ENCODE measurements at regions not wholly inside any gene's neighbourhood (a gene's known extent, or its start where the extent isn't known, plus 50 kb on each side); places are given as distances from the start of the nearest gene placed in this dataset.

DNA sequence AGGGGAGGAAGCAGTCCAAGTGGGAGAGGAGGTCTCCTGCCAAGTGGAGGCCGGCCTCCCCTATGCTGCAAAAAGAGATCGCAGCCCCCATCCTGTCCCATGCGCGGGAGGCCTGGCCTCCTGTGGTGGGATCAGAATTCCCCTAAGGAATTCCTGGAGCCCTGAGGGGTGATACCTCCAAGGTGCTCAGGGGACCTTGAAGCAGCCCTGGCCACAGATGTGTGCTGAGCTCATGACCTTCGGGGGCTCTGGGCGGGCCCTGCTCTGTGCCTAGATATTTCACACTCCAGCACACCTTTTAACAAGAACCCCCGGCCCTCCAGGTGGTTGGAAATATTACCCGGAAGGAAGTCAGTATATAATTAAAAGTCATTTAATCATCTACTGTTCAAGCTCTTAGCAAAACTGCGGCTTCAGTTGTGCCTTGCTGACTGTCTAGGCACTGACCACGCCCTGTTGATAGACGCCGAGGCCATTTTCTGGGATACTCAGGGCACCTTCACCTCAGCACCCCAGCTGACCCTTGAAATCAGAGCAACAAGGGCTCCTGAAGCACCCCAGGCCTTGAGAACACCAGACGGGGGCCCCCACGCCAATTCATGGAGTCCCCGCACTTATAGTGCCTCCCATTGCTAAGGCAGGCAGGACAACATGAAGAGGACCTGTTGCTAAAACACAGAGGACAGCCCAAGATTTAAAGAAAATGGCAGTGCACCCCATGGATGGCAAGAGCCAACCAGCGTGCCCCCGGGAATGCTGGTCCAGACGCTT, 119.1 kb downstream of the NDUFA10 start:
- no peaks in the 10 kb centered on the region for H3K36me3 ChIP-seq
- no peaks in the 10 kb centered on the region for H3K4me1 ChIP-seq
- H3K27me3 ChIP-seq, result no peaks in the 10 kb centered on the region; the same call in 1 of the 2 replicates
- H3K9me3 ChIP-seq, result no peaks in the 10 kb centered on the region
- TF ChIP-seq, protein P1, sequence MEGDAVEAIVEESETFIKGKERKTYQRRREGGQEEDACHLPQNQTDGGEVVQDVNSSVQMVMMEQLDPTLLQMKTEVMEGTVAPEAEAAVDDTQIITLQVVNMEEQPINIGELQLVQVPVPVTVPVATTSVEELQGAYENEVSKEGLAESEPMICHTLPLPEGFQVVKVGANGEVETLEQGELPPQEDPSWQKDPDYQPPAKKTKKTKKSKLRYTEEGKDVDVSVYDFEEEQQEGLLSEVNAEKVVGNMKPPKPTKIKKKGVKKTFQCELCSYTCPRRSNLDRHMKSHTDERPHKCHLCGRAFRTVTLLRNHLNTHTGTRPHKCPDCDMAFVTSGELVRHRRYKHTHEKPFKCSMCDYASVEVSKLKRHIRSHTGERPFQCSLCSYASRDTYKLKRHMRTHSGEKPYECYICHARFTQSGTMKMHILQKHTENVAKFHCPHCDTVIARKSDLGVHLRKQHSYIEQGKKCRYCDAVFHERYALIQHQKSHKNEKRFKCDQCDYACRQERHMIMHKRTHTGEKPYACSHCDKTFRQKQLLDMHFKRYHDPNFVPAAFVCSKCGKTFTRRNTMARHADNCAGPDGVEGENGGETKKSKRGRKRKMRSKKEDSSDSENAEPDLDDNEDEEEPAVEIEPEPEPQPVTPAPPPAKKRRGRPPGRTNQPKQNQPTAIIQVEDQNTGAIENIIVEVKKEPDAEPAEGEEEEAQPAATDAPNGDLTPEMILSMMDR (IDR thresholded peaks at IDR 0.05; ENCODE audit: low read depth, low read length), result no peak
- H3K4me3 ChIP-seq (ENCODE audit: low read depth, low read length), result no peak overlapping the region
- no peak for DNase-seq

DNA sequence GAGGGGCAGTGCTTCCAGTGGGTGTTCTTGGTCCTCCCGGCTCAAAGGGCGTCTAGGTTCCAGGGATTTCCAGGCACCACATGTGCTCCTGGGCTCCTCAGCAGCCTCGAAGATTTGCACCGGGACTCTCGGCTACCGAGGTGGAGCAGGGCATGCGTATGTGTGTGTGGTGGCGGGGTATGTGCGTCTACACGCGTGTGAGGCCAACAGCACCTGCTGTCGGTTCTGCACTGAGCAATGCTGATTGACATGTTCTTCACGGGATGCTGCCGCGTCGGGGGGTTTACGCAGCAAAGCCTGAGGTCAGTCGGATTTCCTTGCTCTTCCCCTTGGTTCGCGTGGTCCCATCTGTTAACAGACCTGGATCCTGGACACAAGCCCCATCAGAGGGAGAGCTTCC, 119.8 kb downstream of the NDUFA10 start:
- Histone ChIP-seq H3K4me3 (ENCODE audit: low read depth, low read length) (no peak overlapping the region), H3K27me3 (no peaks in the 10 kb centered on the region; the same call in 1 of the 2 replicates), H3K4me1 (no peaks in the 10 kb centered on the region), H3K36me3 (no peaks in the 10 kb centered on the region), H3K9me3 (no peaks in the 10 kb centered on the region)
- TF ChIP-seq, protein P1 (IDR thresholded peaks at IDR 0.05; ENCODE audit: low read depth, low read length), result no peak
- no peak for DNase-seq

DNA sequence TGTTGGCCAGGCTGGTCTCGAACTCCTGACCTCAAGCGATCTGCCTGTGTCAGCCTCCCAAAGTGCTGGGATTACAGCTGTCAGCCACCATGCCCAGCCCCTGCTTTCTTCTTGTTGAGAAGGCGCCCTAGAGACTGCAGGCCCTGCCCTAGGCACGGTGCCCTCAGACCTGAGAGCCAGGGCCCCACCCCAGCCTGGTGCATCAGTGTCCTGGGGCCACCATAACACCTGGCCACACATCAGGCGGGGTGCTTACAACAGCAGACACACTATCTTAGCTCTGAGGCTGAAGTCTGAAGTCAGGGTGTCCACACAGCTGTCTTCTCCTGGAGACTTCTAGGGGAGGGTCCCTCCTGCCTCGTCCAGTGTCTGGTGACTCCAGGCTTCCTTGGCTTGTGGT, 120.6 kb downstream of the NDUFA10 start:
- TF ChIP-seq, protein P1 (IDR thresholded peaks at IDR 0.05; ENCODE audit: low read depth, low read length), result no peak
- H3K27me3 ChIP-seq, result no peaks in the 10 kb centered on the region; the same call in 1 of the 2 replicates

DNA sequence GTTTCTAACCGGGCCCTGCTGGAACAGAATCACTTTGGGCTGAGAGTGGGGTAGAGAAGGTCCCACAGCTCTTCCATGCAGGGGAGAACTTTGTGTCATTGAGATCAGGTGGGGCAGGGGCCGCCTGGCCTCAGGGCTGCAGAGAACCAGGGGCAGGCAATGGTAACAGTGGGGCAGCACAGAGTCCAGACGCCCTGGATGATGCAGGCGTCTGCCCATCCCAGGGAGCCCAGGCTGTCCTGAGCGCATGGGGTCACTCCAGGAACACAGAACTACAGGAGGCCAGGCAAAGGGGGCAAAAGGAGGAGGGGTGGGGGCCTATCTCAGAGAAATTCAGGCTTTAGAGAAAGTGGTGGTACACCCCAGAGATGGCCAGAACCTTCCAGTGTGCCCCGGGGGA, 121.3 kb downstream of the NDUFA10 start:
- Histone ChIP-seq H3K27me3 (no peaks in the 10 kb centered on the region; the same call in 1 of the 2 replicates), H3K4me3 (ENCODE audit: low read depth, low read length) (no peak overlapping the region), H3K4me1 (no peaks in the 10 kb centered on the region), H3K36me3 (no peaks in the 10 kb centered on the region), H3K9me3 (no peaks in the 10 kb centered on the region)
- no peak for DNase-seq
- TF ChIP-seq, protein P1 (IDR thresholded peaks at IDR 0.05; ENCODE audit: low read depth, low read length), result no peak

More for the DNA sequence above, 120.6 kb downstream of the NDUFA10 start:
- DNase-seq, result no peak
- Histone ChIP-seq H3K36me3 (no peaks in the 10 kb centered on the region), H3K4me3 (ENCODE audit: low read depth, low read length) (no peak overlapping the region), H3K9me3 (no peaks in the 10 kb centered on the region), H3K4me1 (no peaks in the 10 kb centered on the region)

GRCh38 chr2:239903210-239903609, 121.9 kb downstream of the NDUFA10 start:
- DNase-seq, result no peak
- TF ChIP-seq, protein P1 (IDR thresholded peaks at IDR 0.05; ENCODE audit: low read depth, low read length), result no peak
- Histone ChIP-seq H3K36me3 (no peaks in the 10 kb centered on the region), H3K4me1 (no peaks in the 10 kb centered on the region), H3K4me3 (ENCODE audit: low read depth, low read length) (no peak overlapping the region), H3K9me3 (no peaks in the 10 kb centered on the region), H3K27me3 (no peaks in the 10 kb centered on the region; the same call in 1 of the 2 replicates)

DNA sequence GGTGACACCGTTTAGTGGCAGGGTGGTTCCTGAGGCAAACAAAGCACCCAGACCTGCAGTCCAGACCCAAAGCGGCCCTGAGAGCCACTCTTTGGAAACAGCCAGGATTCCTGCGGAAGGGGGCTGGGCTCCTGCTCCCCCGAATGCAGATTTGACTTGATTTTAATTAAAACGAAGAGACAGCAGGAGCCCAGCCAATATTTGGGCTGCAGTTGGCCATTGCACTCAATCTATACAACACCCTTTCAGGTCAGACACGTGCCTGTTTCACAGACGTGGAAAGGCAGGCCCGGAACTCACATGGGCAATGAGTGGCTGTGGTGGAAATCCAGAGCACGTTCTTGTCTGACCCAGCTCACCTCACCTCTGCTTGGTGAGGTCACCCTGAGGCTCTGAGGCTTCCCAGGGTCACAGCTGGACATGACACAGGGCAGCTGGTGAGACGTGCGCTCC, 122.4 kb downstream of the NDUFA10 start:
- H3K36me3 ChIP-seq, result no peaks in the 10 kb centered on the region
- no peaks in the 10 kb centered on the region; the same call in 1 of the 2 replicates for H3K27me3 ChIP-seq
- H3K4me3 ChIP-seq (ENCODE audit: low read depth, low read length), result no peak overlapping the region
- no peak for DNase-seq
- no peaks in the 10 kb centered on the region for H3K9me3 ChIP-seq
- no peaks in the 10 kb centered on the region for H3K4me1 ChIP-seq
- TF ChIP-seq, protein P1 (IDR thresholded peaks at IDR 0.05; ENCODE audit: low read depth, low read length), result no peak
